Left lung (tissue), 4 donors: ENCODE measurements at regions not wholly inside any gene's neighbourhood (a gene's known extent, or its start where the extent isn't known, plus 50 kb on each side); places are given as distances from the start of the nearest gene placed in this dataset.

Experiments used
- ATAC-seq: fragments of 200-7000 bp; cut with Tn5 transposase; one replicate; pipeline ENCODE4 v1.9.1; 2020; ENCODE audit warnings: moderate library complexity
- DNase-seq, 4 donors: peaks; one replicate each; pipeline ENCODE4 v3.0.0-alpha.2; 2013 to 2020
- H3K27ac ChIP-seq, 2 donors: fragments of 200-600 bp; sonication (generic) in 1 of 2; one replicate each; pipeline versions ENCODE4 v1.5.0 to v1.8.0; 2020 to 2021
- H3K27me3 ChIP-seq, 2 donors: fragments of 200-600 bp; sonication (generic) in 1 of 2; one replicate each; pipeline versions ENCODE4 v1.5.0 to v1.8.0; 2020 to 2021
- H3K36me3 ChIP-seq, 2 donors: fragments of 200-600 bp; sonication (generic) in 1 of 2; one replicate each; pipeline versions ENCODE4 v1.5.0 to v1.8.0; 2020 to 2021
- H3K4me1 ChIP-seq, 2 donors: fragments of 200-600 bp; one replicate each; pipeline ENCODE4 v1.8.0; 2021
- H3K4me3 ChIP-seq, 2 donors: fragments of 200-600 bp; sonication (generic) in 1 of 2; one replicate each; pipeline versions ENCODE4 v1.5.0 to v1.8.0; 2020 to 2021; ENCODE audit warnings: mild to moderate bottlenecking in 1 of 2
- H3K9me3 ChIP-seq, 2 donors: fragments of 200-600 bp; sonication (generic) in 1 of 2; one replicate each; pipeline versions ENCODE4 v1.5.0 to v1.8.0; 2020 to 2021
- CTCF ChIP-seq, 2 donors: fragments of 200-600 bp; sonication (generic) in 1 of 2; IDR thresholded peaks; one replicate each; pipeline versions ENCODE4 v1.5.0 to v1.8.0; 2021; ENCODE audit warnings: antibody characterized with exemption in 2 of 2
- intact Hi-C, 2 donors: fragments of 100-400 bp; cut with DNase I; formaldehyde crosslinking; loops; one replicate each; pipeline versions ENCODE4 v1.11.2 to v1.14.2; 2022
- donor health status: DM: no; HTN: yes; CAD: no.
- donor health status: DM: no; HTN: no; CAD: no.

DNA sequence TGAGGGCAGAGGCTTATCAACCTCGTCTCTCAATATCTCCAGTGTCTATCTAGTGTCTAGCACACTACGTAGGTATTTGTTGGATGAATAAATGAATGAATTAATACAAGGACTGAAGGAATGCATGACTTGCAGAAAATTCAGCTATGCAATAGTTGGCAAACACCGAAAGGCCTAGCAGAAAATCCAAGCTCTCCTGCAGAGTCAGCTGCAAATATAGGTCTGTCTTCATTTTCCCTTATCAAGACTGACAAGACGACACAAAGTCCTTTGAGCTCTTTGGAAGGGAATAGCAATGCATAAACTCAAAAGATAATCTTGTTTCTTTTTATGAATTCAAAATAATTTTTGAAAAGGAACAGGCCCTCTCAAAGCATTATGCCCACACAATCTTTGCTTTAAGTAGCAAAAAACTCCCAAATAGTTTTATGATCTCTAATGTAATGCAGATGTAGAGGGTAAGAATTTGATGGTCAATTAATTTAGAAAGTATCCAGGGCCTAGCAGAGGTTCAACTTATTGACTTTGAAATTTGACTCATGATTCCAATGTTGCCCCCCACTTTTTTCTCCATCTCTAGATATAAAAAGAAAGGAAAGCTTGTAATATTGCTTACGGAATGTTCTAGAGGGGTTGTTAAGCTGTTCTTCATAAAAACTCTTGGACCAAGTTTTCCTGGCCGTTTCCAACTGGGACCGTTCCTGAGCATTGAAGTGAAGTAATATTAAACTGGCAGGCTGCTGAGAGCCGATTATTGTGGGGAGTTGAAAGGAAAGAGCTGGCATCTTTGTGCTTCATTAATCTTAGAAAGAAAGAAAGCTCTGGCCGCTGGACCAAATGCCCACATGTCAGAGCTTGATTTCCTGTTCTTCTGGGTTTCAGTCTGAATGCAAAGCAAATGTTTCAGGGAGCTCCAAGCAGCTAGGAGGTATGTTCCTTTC is 227.3 kb downstream of the HS3ST3A1 start:
- Histone ChIP-seq H3K27ac (no peak overlapping the region), H3K9me3 (no peaks in the 10 kb centered on the region), H3K27me3 (no peaks in the 10 kb centered on the region), H3K36me3 (no peaks in the 10 kb centered on the region), H3K4me1 (no peaks in the 10 kb centered on the region), H3K4me3 (no peak overlapping the region)
- DNase-seq (no peak), ATAC-seq (no peak)
- intact Hi-C loops: no loop called here
- no peak for TF ChIP-seq CTCF (IDR thresholded peaks at IDR 0.05)

- TF ChIP-seq CTCF (IDR thresholded peaks at IDR 0.05): no peak
- no peak for ATAC-seq
- no peak for DNase-seq
- no peaks in the 10 kb centered on the region for H3K36me3 ChIP-seq
- H3K27ac ChIP-seq: no peak overlapping the region
- H3K4me1 ChIP-seq: no peaks in the 10 kb centered on the region
- no peaks in the 10 kb centered on the region for H3K9me3 ChIP-seq
- intact Hi-C loops: no loop called here
- no peak overlapping the region for H3K4me3 ChIP-seq
- no peaks in the 10 kb centered on the region for H3K27me3 ChIP-seq
Measured at GRCh38 chr17:13372432-13372831, 229.3 kb downstream of the HS3ST3A1 start.

DNA sequence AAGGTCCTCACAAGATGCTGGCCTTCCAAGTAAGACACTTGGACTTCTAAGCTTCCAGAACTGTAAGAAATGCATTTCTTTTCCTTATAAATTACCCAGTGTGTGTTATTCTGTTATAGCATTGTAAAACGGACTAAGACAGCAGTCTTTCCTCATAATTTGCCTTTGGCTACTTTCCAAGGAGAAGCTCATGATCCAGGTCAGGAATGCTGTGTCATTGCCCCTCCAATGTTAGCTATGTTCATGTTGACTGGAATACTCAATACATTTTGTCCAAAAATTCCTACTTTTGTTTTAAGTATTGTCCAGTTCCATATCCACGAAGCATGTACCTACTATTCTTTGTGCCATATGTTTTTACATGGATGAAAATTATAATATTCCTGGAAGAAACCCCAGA is 234.6 kb downstream of the HS3ST3A1 start:
- no peak for TF ChIP-seq CTCF (IDR thresholded peaks at IDR 0.05)
- Histone ChIP-seq H3K27ac (no peak overlapping the region), H3K4me1 (no peaks in the 10 kb centered on the region), H3K36me3 (no peaks in the 10 kb centered on the region), H3K4me3 (no peak overlapping the region), H3K9me3 (no peaks in the 10 kb centered on the region), H3K27me3 (no peaks in the 10 kb centered on the region)
- no peak for DNase-seq
- intact Hi-C loops: no loop called here
- no peak for ATAC-seq

- no peak overlapping the region for H3K27ac ChIP-seq
- no peaks in the 10 kb centered on the region for H3K4me1 ChIP-seq
- H3K4me3 ChIP-seq: no peak overlapping the region
- H3K9me3 ChIP-seq: no peaks in the 10 kb centered on the region
- ATAC-seq: no peak
- no peaks in the 10 kb centered on the region for H3K27me3 ChIP-seq
- H3K36me3 ChIP-seq: no peaks in the 10 kb centered on the region
- intact Hi-C loops: no loop called here
- TF ChIP-seq CTCF (IDR thresholded peaks at IDR 0.05): no peak
- DNase-seq: no peak
Measured at GRCh38 chr17:13365331-13365730, 236.4 kb downstream of the HS3ST3A1 start.

GRCh38 chr17:13363771-13364170 is 238.0 kb downstream of the HS3ST3A1 start:
- Histone ChIP-seq H3K4me1 (no peaks in the 10 kb centered on the region), H3K27ac (no peak overlapping the region), H3K4me3 (no peak overlapping the region), H3K27me3 (no peaks in the 10 kb centered on the region), H3K36me3 (no peaks in the 10 kb centered on the region), H3K9me3 (no peaks in the 10 kb centered on the region)
- no peak for TF ChIP-seq CTCF (IDR thresholded peaks at IDR 0.05)
- DNase-seq (no peak), ATAC-seq (no peak)
- intact Hi-C loops: no loop called here
